ENCODE measurements at regions not wholly inside any gene's neighbourhood (a gene's known extent, or its start where the extent isn't known, plus 50 kb on each side); places are given as distances from the start of the nearest gene placed in this dataset.

DNA sequence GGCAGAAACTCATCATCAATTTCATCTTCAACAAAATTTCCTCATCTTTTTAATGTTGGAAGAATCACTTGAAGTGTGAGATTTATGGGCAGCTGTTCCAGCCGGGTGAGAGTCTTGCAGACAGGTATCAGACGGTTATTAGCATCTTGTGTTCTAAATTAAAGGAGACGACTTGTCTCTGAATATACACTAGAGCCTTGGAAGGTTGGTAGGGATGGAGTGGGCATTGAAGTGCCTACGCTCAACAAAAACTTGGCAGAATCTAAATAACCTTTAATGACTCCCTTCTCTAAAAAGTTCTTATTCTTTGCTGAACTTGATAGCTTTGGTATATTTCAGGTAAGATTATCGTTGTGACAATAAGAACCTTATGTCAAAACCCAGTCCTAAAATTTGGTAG, 111.5 kb upstream of the MAGI3 start:
- H3K27me3 ChIP-seq (ENCODE audit: control insufficient read depth in 1 of 2, insufficient read depth in 1 of 2, low read length in 2 of 2), result peaks cover 16 to 19% of the 10 kb centered on the region in 2 experiments
- H2BK15ac ChIP-seq (ENCODE audit: low read depth, poor library complexity, severe bottlenecking), result no peak overlapping the region
- H3K79me1 ChIP-seq (replicated peaks; ENCODE audit: low read length, poor library complexity, severe bottlenecking), result no peaks in the 10 kb centered on the region

DNA sequence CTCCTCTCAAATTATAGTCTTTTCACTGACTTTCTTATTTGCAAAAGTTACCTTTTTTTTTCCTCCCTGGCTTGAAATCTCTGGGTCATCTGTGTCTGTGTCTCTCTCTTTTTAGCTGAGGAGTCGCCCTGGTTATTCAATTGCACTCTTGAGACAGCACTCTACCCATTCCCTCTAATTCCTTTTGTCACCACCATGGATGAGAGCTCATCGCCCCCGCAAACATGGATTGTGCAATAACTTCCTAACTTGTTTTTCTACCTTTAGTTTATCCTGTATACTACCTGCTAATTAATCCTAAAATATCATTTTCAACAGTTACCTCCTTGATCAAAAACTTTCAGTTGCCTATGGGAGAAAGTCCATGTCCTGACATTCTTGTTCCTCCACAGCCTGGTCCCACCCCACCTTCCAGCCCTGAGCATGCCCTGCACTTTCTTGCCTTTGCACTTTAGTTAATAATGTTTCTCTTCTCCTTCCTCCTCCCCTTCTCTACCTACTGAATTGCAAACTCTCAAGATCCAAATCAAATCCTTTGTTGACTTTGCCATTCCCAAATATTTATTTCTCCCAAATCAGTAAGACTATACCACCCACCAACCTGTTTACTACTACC, 110.4 kb upstream of the MAGI3 start:
- no peak overlapping the region for H3K4me2 ChIP-seq (ENCODE audit: low read length, poor library complexity, severe bottlenecking)
- H2AK5ac ChIP-seq (ENCODE audit: low read length, severe bottlenecking), result no peak overlapping the region
- peaks cover 16 to 19% of the 10 kb centered on the region in 2 experiments for H3K27me3 ChIP-seq (ENCODE audit: control insufficient read depth in 1 of 2, insufficient read depth in 1 of 2, low read length in 2 of 2)
- WGBS, result 81% methylated on average over 3 of the region's 3 CpGs
- no peak overlapping the region for H3K27ac ChIP-seq (ENCODE audit: low read length, poor library complexity, severe bottlenecking)
- no peak overlapping the region for H3K14ac ChIP-seq (ENCODE audit: low read length in 2 of 2)
- no peak overlapping the region for H3K18ac ChIP-seq (ENCODE audit: low read depth in 1 of 2, low read length in 2 of 2)
- no peaks in the 10 kb centered on the region for H3K4me1 ChIP-seq (ENCODE audit: control insufficient read depth, insufficient read depth, low read depth, low read length)
- H4K91ac ChIP-seq (ENCODE audit: low read length), result no peak overlapping the region
- no peaks in the 10 kb centered on the region for H3K9me3 ChIP-seq (ENCODE audit: control insufficient read depth, low read length)
- no peak overlapping the region for H2AFZ ChIP-seq (ENCODE audit: low read depth, low read length)
- no peaks in the 10 kb centered on the region for H3K36me3 ChIP-seq (ENCODE audit: control insufficient read depth in 1 of 2, insufficient read depth in 2 of 2, low read depth in 1 of 2, low read length in 2 of 2)
- H3K23ac ChIP-seq (ENCODE audit: low read length in 2 of 2), result no peak overlapping the region
- no peak for DNase-seq
- H4K8ac ChIP-seq (ENCODE audit: low read length), result no peak overlapping the region
- H2BK12ac ChIP-seq (ENCODE audit: low read length in 2 of 2), result no peak overlapping the region
- H2BK120ac ChIP-seq (ENCODE audit: low read depth, low read length), result no peak overlapping the region
- H3K9ac ChIP-seq (ENCODE audit: low read length), result no peak overlapping the region
- H2BK15ac ChIP-seq (ENCODE audit: low read depth, poor library complexity, severe bottlenecking), result no peak overlapping the region
- no peaks in the 10 kb centered on the region for H3K79me1 ChIP-seq (replicated peaks; ENCODE audit: low read length, poor library complexity, severe bottlenecking)
- H3K4ac ChIP-seq (ENCODE audit: low read depth in 1 of 2, low read length in 2 of 2), result no peak overlapping the region
- no peak overlapping the region for H3K4me3 ChIP-seq (ENCODE audit: insufficient read depth in 1 of 2, low read depth in 1 of 2, low read length in 2 of 2)
- no peak overlapping the region for H2BK5ac ChIP-seq (ENCODE audit: low read depth, low read length, poor library complexity, severe bottlenecking)

More for the DNA sequence above, 111.5 kb upstream of the MAGI3 start:
- H4K8ac ChIP-seq (ENCODE audit: low read length), result no peak overlapping the region
- H3K23ac ChIP-seq (ENCODE audit: low read length in 2 of 2), result no peak overlapping the region
- H2BK12ac ChIP-seq (ENCODE audit: low read length in 2 of 2), result no peak overlapping the region
- H2BK5ac ChIP-seq (ENCODE audit: low read depth, low read length, poor library complexity, severe bottlenecking), result no peak overlapping the region
- no peak overlapping the region for H2BK120ac ChIP-seq (ENCODE audit: low read depth, low read length)
- no peaks in the 10 kb centered on the region for H3K9me3 ChIP-seq (ENCODE audit: control insufficient read depth, low read length)
- no peaks in the 10 kb centered on the region for H3K36me3 ChIP-seq (ENCODE audit: control insufficient read depth in 1 of 2, insufficient read depth in 2 of 2, low read depth in 1 of 2, low read length in 2 of 2)
- H4K91ac ChIP-seq (ENCODE audit: low read length), result no peak overlapping the region
- 87% methylated on average over 3 of the region's 5 CpGs for WGBS
- H3K27ac ChIP-seq (ENCODE audit: low read length, poor library complexity, severe bottlenecking), result no peak overlapping the region
- H3K4me2 ChIP-seq (ENCODE audit: low read length, poor library complexity, severe bottlenecking), result no peak overlapping the region
- DNase-seq, result no peak
- H2AK5ac ChIP-seq (ENCODE audit: low read length, severe bottlenecking), result no peak overlapping the region
- no peak overlapping the region for H3K4me3 ChIP-seq (ENCODE audit: insufficient read depth in 1 of 2, low read depth in 1 of 2, low read length in 2 of 2)
- H3K9ac ChIP-seq (ENCODE audit: low read length), result no peak overlapping the region
- no peak overlapping the region for H3K14ac ChIP-seq (ENCODE audit: low read length in 2 of 2)
- H3K4ac ChIP-seq (ENCODE audit: low read depth in 1 of 2, low read length in 2 of 2), result no peak overlapping the region
- no peak overlapping the region for H2AFZ ChIP-seq (ENCODE audit: low read depth, low read length)
- no peak overlapping the region for H3K18ac ChIP-seq (ENCODE audit: low read depth in 1 of 2, low read length in 2 of 2)
- no peaks in the 10 kb centered on the region for H3K4me1 ChIP-seq (ENCODE audit: control insufficient read depth, insufficient read depth, low read depth, low read length)

DNA sequence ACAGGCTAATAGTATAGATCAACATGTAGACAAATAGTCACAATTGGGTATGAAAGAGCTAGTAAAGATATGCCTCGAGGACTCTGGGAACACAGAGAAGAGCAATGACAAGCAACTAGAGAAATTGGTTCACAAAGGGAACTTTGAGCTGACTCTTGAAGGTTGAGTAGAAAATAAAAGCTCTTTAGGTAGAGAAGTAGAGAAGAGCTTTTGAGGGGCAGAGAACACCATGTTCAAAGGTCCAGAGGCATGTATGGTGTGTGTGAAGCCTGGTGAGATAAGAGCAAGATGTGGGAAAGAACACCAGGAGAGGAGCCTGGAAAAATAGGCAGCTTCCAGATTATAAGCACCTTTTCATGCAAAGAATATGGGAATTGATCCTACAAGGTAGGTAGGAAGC, 109.7 kb upstream of the MAGI3 start:
- no peak overlapping the region for H3K27ac ChIP-seq (ENCODE audit: low read length, poor library complexity, severe bottlenecking)
- H3K18ac ChIP-seq (ENCODE audit: low read depth in 1 of 2, low read length in 2 of 2), result no peak overlapping the region
- H3K9me3 ChIP-seq (ENCODE audit: control insufficient read depth, low read length), result no peaks in the 10 kb centered on the region

DNA sequence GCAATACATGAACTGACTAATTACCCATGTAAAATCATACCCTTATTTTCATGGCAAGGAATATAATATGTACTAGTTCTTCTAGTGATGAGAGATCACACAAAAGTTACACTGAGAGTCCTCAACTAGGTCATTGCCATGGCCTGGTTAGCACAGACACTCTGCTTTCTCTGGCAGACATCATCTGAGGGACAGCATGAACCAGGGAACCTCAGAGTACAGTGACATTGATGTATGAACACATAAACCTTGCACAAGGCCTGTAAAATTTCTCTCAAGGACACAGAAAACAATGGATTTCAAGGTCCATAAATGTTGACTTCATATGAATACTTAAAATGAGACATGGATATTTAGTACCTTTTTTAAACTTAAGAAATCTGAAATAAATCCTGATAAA, 108.8 kb upstream of the MAGI3 start:
- Histone ChIP-seq H3K9me3 (ENCODE audit: control insufficient read depth, low read length) (no peaks in the 10 kb centered on the region), H4K8ac (ENCODE audit: low read length) (no peak overlapping the region), H2BK120ac (ENCODE audit: low read depth, low read length) (no peak overlapping the region), H2AFZ (ENCODE audit: low read depth, low read length) (no peak overlapping the region), H2AK5ac (ENCODE audit: low read length, severe bottlenecking) (no peak overlapping the region), H3K23ac (ENCODE audit: low read length in 2 of 2) (no peak overlapping the region), H3K27ac (ENCODE audit: low read length, poor library complexity, severe bottlenecking) (no peak overlapping the region), H3K79me1 (replicated peaks; ENCODE audit: low read length, poor library complexity, severe bottlenecking) (no peaks in the 10 kb centered on the region), H3K4ac (ENCODE audit: low read depth in 1 of 2, low read length in 2 of 2) (no peak overlapping the region), H2BK5ac (ENCODE audit: low read depth, low read length, poor library complexity, severe bottlenecking) (no peak overlapping the region), H2BK12ac (ENCODE audit: low read length in 2 of 2) (no peak overlapping the region), H3K4me1 (ENCODE audit: control insufficient read depth, insufficient read depth, low read depth, low read length) (no peaks in the 10 kb centered on the region), H3K4me3 (ENCODE audit: insufficient read depth in 1 of 2, low read depth in 1 of 2, low read length in 2 of 2) (no peak overlapping the region), H2BK15ac (ENCODE audit: low read depth, poor library complexity, severe bottlenecking) (no peak overlapping the region), H3K36me3 (ENCODE audit: control insufficient read depth in 1 of 2, insufficient read depth in 2 of 2, low read depth in 1 of 2, low read length in 2 of 2) (no peaks in the 10 kb centered on the region), H3K18ac (ENCODE audit: low read depth in 1 of 2, low read length in 2 of 2) (no peak overlapping the region), H3K4me2 (ENCODE audit: low read length, poor library complexity, severe bottlenecking) (no peak overlapping the region), H3K9ac (ENCODE audit: low read length) (no peak overlapping the region), H3K14ac (ENCODE audit: low read length in 2 of 2) (no peak overlapping the region), H3K27me3 (ENCODE audit: control insufficient read depth in 1 of 2, insufficient read depth in 1 of 2, low read length in 2 of 2) (peaks cover 13 to 19% of the 10 kb centered on the region in 2 experiments), H4K91ac (ENCODE audit: low read length) (no peak overlapping the region)
- DNase-seq, result no peak

More for the DNA sequence above, 109.7 kb upstream of the MAGI3 start:
- Histone ChIP-seq H3K4me2 (ENCODE audit: low read length, poor library complexity, severe bottlenecking) (no peak overlapping the region), H2BK5ac (ENCODE audit: low read depth, low read length, poor library complexity, severe bottlenecking) (no peak overlapping the region), H4K8ac (ENCODE audit: low read length) (no peak overlapping the region), H3K14ac (ENCODE audit: low read length in 2 of 2) (no peak overlapping the region), H2BK120ac (ENCODE audit: low read depth, low read length) (no peak overlapping the region), H3K9ac (ENCODE audit: low read length) (no peak overlapping the region), H3K27me3 (ENCODE audit: control insufficient read depth in 1 of 2, insufficient read depth in 1 of 2, low read length in 2 of 2) (peaks cover 16 to 19% of the 10 kb centered on the region in 2 experiments), H2AFZ (ENCODE audit: low read depth, low read length) (no peak overlapping the region), H3K79me1 (replicated peaks; ENCODE audit: low read length, poor library complexity, severe bottlenecking) (no peaks in the 10 kb centered on the region), H2BK15ac (ENCODE audit: low read depth, poor library complexity, severe bottlenecking) (no peak overlapping the region), H3K4ac (ENCODE audit: low read depth in 1 of 2, low read length in 2 of 2) (no peak overlapping the region), H3K4me1 (ENCODE audit: control insufficient read depth, insufficient read depth, low read depth, low read length) (no peaks in the 10 kb centered on the region), H3K36me3 (ENCODE audit: control insufficient read depth in 1 of 2, insufficient read depth in 2 of 2, low read depth in 1 of 2, low read length in 2 of 2) (no peaks in the 10 kb centered on the region), H3K4me3 (ENCODE audit: insufficient read depth in 1 of 2, low read depth in 1 of 2, low read length in 2 of 2) (no peak overlapping the region), H3K23ac (ENCODE audit: low read length in 2 of 2) (no peak overlapping the region), H2BK12ac (ENCODE audit: low read length in 2 of 2) (no peak overlapping the region), H4K91ac (ENCODE audit: low read length) (no peak overlapping the region), H2AK5ac (ENCODE audit: low read length, severe bottlenecking) (no peak overlapping the region)
- DNase-seq, result no peak
- 60% methylated on average over 1 of the region's 1 CpG for WGBS

Data from mesenchymal stem cell (in vitro differentiated cells and primary cell).